GM12878 (cell line): ENCODE measurements at regions not wholly inside any gene's neighbourhood (a gene's known extent, or its start where the extent isn't known, plus 50 kb on each side); places are given as distances from the start of the nearest gene placed in this dataset.

ENCODE experiments used
- BACH1 ChIP-seq: fragments of 450-650 bp; IDR thresholded peaks from 2 replicates; pipeline ENCODE4 v1.6.1; 2017; ENCODE audit warnings: mild to moderate bottlenecking, borderline replicate concordance
- BCL11A ChIP-seq: IDR thresholded peaks from 2 replicates; pipeline ENCODE4 v1.6.1; 2011; ENCODE audit warnings: low read depth, low read length
- BCL3 ChIP-seq: IDR thresholded peaks from 2 replicates; pipeline ENCODE4 v1.6.1; 2011; ENCODE audit warnings: borderline replicate concordance, low read depth, mild to moderate bottlenecking, moderate library complexity, low read length; ENCODE audit not compliant: insufficient read depth, poor library complexity, severe bottlenecking
- CREM ChIP-seq: IDR thresholded peaks from 2 replicates; pipeline ENCODE4 v1.6.1; 2014; ENCODE audit warnings: antibody characterized with exemption, low read depth
- EED ChIP-seq: sonication (generic); IDR thresholded peaks from 2 replicates; pipeline ENCODE4 v1.6.1; 2016; ENCODE audit warnings: antibody characterized with exemption, low read depth
- MEF2A ChIP-seq: IDR thresholded peaks from 2 replicates; pipeline ENCODE4 v1.6.1; 2011; ENCODE audit warnings: low read depth, mild to moderate bottlenecking, low read length, moderate library complexity; ENCODE audit not compliant: insufficient read depth
- MTA3 ChIP-seq: IDR thresholded peaks from 2 replicates; pipeline ENCODE4 v1.6.1; 2012; ENCODE audit warnings: low read length, inconsistent platforms, borderline replicate concordance
- MXI1 ChIP-seq: fragments of 150-350 bp; IDR thresholded peaks from 2 replicates; pipeline ENCODE4 v1.6.1; 2011; ENCODE audit warnings: low read depth, mild to moderate bottlenecking, inconsistent platforms, low read length, improper control_type of control experiment
- MYC ChIP-seq: IDR thresholded peaks from 2 replicates; pipeline ENCODE4 v1.6.1; 2011; ENCODE audit warnings: mild to moderate bottlenecking, low read length, moderate library complexity, inconsistent platforms; ENCODE audit not compliant: insufficient read depth, insufficient replicate concordance, insufficient read length, severe bottlenecking
- PBX3 ChIP-seq: IDR thresholded peaks from 2 replicates; pipeline ENCODE4 v1.6.1; 2011; ENCODE audit warnings: mild to moderate bottlenecking, low read depth, low read length, moderate library complexity; ENCODE audit not compliant: insufficient replicate concordance
- TCF7 ChIP-seq: IDR thresholded peaks from 2 replicates; pipeline ENCODE4 v1.6.1; 2014; ENCODE audit warnings: antibody characterized with exemption, borderline replicate concordance
- ZBTB33 ChIP-seq: fragments of 450-650 bp; IDR thresholded peaks from 2 replicates; pipeline ENCODE4 v1.6.1; 2017; ENCODE audit warnings: mild to moderate bottlenecking
- ZBTB4 ChIP-seq: fragments of 450-650 bp; formaldehyde crosslinking; IDR thresholded peaks from 2 replicates; pipeline ENCODE4 v1.4.0; 2022; ENCODE audit warnings: mild to moderate bottlenecking, moderate library complexity
- ZBTB40 ChIP-seq: fragments of 450-650 bp; IDR thresholded peaks from 2 replicates; pipeline ENCODE4 v1.6.1; 2016; ENCODE audit warnings: mild to moderate bottlenecking, moderate library complexity, borderline replicate concordance
- ZNF24 ChIP-seq: fragments of 450-650 bp; IDR thresholded peaks from 2 replicates; pipeline ENCODE4 v1.6.1; 2017; ENCODE audit warnings: antibody characterized with exemption, mild to moderate bottlenecking

- TF ChIP-seq MTA3 (0 out of 2 replicates have a peak, but pooled peaks have one; percentile 10), TCF7 (no peak), MXI1 (peak; percentile 43; the same call in 1 of the 2 replicates), EED (peak; percentile 56), PBX3 (no peak), BCL11A (peak; percentile 65), ZBTB4 (no peak), BACH1 (0 out of 2 replicates have a peak, but pooled peaks have one; percentile 41), ZBTB40 (peak; percentile 15; the same call in 1 of the 2 replicates), CREM (peak; percentile 78), MEF2A (peak; percentile 89), BCL3 (peak; percentile 8), MYC (no peak), ZBTB33 (0 out of 2 replicates have a peak, but pooled peaks have one; percentile 5), ZNF24 (peak; percentile 40; the same call in 1 of the 2 replicates)
These were observed 113.6 kb upstream of the MAN1A1 start (continued) for GRCh38 chr6:119463081-119463626.
